ENCODE measurements at regions not wholly inside any gene's neighbourhood (a gene's known extent, or its start where the extent isn't known, plus 50 kb on each side); places are given as distances from the start of the nearest gene placed in this dataset.

DNA sequence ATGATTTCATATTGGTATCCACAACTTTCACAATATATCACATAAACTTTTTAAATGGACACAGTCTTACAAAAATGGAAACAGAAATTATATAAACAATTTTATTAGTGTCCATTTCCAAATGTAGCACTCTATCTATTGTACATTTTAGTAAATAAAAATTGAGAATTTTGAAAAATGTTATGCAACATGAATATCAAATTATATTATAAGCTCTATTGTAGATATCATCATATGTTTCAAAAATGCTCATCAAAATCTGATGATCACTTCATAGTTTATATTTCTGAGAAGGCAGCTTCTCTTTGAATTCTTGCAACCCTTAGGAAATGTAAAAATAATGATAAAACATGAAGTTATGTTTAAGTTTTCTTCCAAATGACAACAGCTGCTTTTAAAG lies 1928.6 kb downstream of the PCDH9 start:
- Histone ChIP-seq H3K9ac (ENCODE audit: low read depth in 1 of 2, low read length in 2 of 2) (no peak overlapping the region), H3K4me3 (ENCODE audit: low read depth in 1 of 3, low read length in 3 of 3) (no peak overlapping the region), H3K36me3 (ENCODE audit: control insufficient read depth in 4 of 4, insufficient read depth in 3 of 4, low read depth in 1 of 4, low read length in 3 of 4) (no peaks in the 10 kb centered on the region), H3K4me1 (ENCODE audit: control insufficient read depth in 4 of 4, insufficient read depth in 4 of 4, low read length in 3 of 4) (no peaks in the 10 kb centered on the region), H3K9me3 (ENCODE audit: control insufficient read depth in 4 of 4, low read length in 3 of 4) (no peaks in the 10 kb centered on the region), H3K27ac (ENCODE audit: low read depth in 1 of 2, low read length in 2 of 2) (no peak overlapping the region), H3K27me3 (ENCODE audit: control insufficient read depth in 4 of 4, insufficient read depth in 4 of 4, low read length in 3 of 4) (no peaks in the 10 kb centered on the region)
- DNase-seq (ENCODE audit: low spot score): no peak
- TF ChIP-seq TAF1 (conservative IDR thresholded peaks at IDR 0.05): no peak

DNA sequence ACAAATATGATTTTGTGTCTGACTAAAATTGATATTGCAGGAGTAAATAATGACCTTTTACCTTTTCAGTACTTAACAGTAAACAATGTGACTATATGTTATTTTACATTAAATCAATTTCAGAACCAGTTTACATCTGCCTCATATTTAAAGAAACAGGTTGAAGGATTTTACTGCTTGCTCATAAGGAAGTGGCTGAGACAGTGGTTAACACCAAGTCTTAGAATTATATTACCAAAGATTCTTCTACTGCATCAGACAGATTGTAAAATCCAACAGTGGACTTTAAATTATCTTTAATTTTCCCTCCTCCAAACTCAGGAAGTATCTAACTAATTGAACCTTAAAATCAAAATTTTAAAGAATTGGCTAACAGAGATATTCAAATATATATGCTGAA lies 1929.9 kb downstream of the PCDH9 start:
- TF ChIP-seq SP1 (IDR thresholded peaks at IDR 0.05) (no peak), RXRA (IDR thresholded peaks at IDR 0.05) (no peak), JUND (IDR thresholded peaks at IDR 0.05) (no peak), TAF1 (conservative IDR thresholded peaks at IDR 0.05) (no peak), NR2F2 (IDR thresholded peaks at IDR 0.05) (no peak), HNF4G (IDR thresholded peaks at IDR 0.05) (no peak)
- TF ChIP-seq, protein P1, sequence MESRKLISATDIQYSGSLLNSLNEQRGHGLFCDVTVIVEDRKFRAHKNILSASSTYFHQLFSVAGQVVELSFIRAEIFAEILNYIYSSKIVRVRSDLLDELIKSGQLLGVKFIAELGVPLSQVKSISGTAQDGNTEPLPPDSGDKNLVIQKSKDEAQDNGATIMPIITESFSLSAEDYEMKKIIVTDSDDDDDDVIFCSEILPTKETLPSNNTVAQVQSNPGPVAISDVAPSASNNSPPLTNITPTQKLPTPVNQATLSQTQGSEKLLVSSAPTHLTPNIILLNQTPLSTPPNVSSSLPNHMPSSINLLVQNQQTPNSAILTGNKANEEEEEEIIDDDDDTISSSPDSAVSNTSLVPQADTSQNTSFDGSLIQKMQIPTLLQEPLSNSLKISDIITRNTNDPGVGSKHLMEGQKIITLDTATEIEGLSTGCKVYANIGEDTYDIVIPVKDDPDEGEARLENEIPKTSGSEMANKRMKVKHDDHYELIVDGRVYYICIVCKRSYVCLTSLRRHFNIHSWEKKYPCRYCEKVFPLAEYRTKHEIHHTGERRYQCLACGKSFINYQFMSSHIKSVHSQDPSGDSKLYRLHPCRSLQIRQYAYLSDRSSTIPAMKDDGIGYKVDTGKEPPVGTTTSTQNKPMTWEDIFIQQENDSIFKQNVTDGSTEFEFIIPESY (IDR thresholded peaks at IDR 0.05): no peak
- TF ChIP-seq, protein P2, sequence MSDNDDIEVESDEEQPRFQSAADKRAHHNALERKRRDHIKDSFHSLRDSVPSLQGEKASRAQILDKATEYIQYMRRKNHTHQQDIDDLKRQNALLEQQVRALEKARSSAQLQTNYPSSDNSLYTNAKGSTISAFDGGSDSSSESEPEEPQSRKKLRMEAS (IDR thresholded peaks at IDR 0.05): no peak
- no peaks in the 10 kb centered on the region for H3K27me3 ChIP-seq (ENCODE audit: control insufficient read depth in 4 of 4, insufficient read depth in 4 of 4, low read length in 3 of 4)
- H3K9me3 ChIP-seq (ENCODE audit: control insufficient read depth in 4 of 4, low read length in 3 of 4): no peaks in the 10 kb centered on the region
- no peak for DNase-seq (ENCODE audit: low spot score)
- H3K9ac ChIP-seq (ENCODE audit: low read depth in 1 of 2, low read length in 2 of 2): no peak overlapping the region
- no peaks in the 10 kb centered on the region for H3K4me1 ChIP-seq (ENCODE audit: control insufficient read depth in 4 of 4, insufficient read depth in 4 of 4, low read length in 3 of 4)
- H3K36me3 ChIP-seq (ENCODE audit: control insufficient read depth in 4 of 4, insufficient read depth in 3 of 4, low read depth in 1 of 4, low read length in 3 of 4): no peaks in the 10 kb centered on the region
- no peak overlapping the region for H3K4me3 ChIP-seq (ENCODE audit: low read depth in 1 of 3, low read length in 3 of 3)
- H3K27ac ChIP-seq (ENCODE audit: low read depth in 1 of 2, low read length in 2 of 2): no peak overlapping the region

DNA sequence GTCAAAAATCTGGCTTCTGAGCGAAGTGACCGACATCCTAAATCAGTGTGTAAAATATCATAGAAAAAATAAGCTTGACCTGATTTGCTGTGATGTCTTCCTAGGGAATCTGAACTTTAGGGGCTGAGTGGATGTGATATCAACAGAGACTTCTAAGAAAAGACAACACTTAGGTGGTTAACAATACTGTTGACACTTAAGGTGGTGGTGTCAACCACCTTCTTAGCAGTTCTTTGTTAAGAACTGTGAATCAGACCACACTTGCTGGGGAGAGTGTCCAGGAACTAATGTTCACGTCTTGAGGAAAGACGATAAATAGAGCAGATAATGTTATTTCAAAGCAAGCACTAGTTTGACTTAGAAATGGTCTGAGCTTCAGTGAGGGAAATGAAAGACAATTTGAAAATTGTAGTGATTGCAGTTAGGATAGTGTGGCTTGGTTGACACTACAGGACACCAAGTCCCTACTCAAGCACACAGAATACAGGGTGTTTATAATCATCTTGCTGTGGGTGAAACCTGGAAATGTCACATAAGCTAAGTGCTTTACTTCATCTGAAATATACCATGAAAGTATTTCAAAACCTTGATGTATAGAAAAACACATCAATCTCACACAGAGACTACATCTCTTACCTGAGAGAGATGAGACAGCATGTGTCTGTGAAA lies 1936.5 kb downstream of the PCDH9 start:
- Histone ChIP-seq H3K27ac (ENCODE audit: low read depth in 1 of 2, low read length in 2 of 2) (no peak overlapping the region), H3K9ac (ENCODE audit: low read depth in 1 of 2, low read length in 2 of 2) (no peak overlapping the region), H3K27me3 (ENCODE audit: control insufficient read depth in 4 of 4, insufficient read depth in 4 of 4, low read length in 3 of 4) (no peaks in the 10 kb centered on the region), H3K9me3 (ENCODE audit: control insufficient read depth in 4 of 4, low read length in 3 of 4) (no peaks in the 10 kb centered on the region), H3K4me1 (ENCODE audit: control insufficient read depth in 4 of 4, insufficient read depth in 4 of 4, low read length in 3 of 4) (no peaks in the 10 kb centered on the region), H3K36me3 (ENCODE audit: control insufficient read depth in 4 of 4, insufficient read depth in 3 of 4, low read depth in 1 of 4, low read length in 3 of 4) (no peaks in the 10 kb centered on the region), H3K4me3 (ENCODE audit: low read depth in 1 of 3, low read length in 3 of 3) (no peak overlapping the region)
- 81% methylated on average over 4 of the region's 4 CpGs for WGBS
- DNase-seq (ENCODE audit: low spot score): no peak
- TF ChIP-seq SP1 (IDR thresholded peaks at IDR 0.05) (no peak), GABPA (IDR thresholded peaks at IDR 0.05 in 1 of 2, conservative IDR thresholded peaks at IDR 0.05 in 1 of 2) (no peak), FOXA1 (IDR thresholded peaks at IDR 0.05) (no peak), NR2F2 (IDR thresholded peaks at IDR 0.05) (no peak), JUND (IDR thresholded peaks at IDR 0.05) (no peak), RAD21 (IDR thresholded peaks at IDR 0.05) (no peak), EGR1 (IDR thresholded peaks at IDR 0.05; ENCODE audit: low read depth in 2 of 2) (no peak), RXRA (IDR thresholded peaks at IDR 0.05) (no peak), HNF4A (conservative IDR thresholded peaks at IDR 0.05) (no peak)
- TF ChIP-seq, protein P1 (IDR thresholded peaks at IDR 0.05): no peak
- TF ChIP-seq, protein P3, sequence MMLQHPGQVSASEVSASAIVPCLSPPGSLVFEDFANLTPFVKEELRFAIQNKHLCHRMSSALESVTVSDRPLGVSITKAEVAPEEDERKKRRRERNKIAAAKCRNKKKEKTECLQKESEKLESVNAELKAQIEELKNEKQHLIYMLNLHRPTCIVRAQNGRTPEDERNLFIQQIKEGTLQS (IDR thresholded peaks at IDR 0.05): no peak
- TF ChIP-seq, protein P4, sequence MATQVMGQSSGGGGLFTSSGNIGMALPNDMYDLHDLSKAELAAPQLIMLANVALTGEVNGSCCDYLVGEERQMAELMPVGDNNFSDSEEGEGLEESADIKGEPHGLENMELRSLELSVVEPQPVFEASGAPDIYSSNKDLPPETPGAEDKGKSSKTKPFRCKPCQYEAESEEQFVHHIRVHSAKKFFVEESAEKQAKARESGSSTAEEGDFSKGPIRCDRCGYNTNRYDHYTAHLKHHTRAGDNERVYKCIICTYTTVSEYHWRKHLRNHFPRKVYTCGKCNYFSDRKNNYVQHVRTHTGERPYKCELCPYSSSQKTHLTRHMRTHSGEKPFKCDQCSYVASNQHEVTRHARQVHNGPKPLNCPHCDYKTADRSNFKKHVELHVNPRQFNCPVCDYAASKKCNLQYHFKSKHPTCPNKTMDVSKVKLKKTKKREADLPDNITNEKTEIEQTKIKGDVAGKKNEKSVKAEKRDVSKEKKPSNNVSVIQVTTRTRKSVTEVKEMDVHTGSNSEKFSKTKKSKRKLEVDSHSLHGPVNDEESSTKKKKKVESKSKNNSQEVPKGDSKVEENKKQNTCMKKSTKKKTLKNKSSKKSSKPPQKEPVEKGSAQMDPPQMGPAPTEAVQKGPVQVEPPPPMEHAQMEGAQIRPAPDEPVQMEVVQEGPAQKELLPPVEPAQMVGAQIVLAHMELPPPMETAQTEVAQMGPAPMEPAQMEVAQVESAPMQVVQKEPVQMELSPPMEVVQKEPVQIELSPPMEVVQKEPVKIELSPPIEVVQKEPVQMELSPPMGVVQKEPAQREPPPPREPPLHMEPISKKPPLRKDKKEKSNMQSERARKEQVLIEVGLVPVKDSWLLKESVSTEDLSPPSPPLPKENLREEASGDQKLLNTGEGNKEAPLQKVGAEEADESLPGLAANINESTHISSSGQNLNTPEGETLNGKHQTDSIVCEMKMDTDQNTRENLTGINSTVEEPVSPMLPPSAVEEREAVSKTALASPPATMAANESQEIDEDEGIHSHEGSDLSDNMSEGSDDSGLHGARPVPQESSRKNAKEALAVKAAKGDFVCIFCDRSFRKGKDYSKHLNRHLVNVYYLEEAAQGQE (IDR thresholded peaks at IDR 0.05): no peak
- TF ChIP-seq, protein P2 (IDR thresholded peaks at IDR 0.05): no peak
- TF ChIP-seq, protein P5, sequence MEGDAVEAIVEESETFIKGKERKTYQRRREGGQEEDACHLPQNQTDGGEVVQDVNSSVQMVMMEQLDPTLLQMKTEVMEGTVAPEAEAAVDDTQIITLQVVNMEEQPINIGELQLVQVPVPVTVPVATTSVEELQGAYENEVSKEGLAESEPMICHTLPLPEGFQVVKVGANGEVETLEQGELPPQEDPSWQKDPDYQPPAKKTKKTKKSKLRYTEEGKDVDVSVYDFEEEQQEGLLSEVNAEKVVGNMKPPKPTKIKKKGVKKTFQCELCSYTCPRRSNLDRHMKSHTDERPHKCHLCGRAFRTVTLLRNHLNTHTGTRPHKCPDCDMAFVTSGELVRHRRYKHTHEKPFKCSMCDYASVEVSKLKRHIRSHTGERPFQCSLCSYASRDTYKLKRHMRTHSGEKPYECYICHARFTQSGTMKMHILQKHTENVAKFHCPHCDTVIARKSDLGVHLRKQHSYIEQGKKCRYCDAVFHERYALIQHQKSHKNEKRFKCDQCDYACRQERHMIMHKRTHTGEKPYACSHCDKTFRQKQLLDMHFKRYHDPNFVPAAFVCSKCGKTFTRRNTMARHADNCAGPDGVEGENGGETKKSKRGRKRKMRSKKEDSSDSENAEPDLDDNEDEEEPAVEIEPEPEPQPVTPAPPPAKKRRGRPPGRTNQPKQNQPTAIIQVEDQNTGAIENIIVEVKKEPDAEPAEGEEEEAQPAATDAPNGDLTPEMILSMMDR (IDR thresholded peaks at IDR 0.05; ENCODE audit: low read depth, low read length, missing input control): no peak

All from liver (tissue), 8 donors.